Urothelium cell line (cell line): ENCODE measurements at regions not wholly inside any gene's neighbourhood (a gene's known extent, or its start where the extent isn't known, plus 50 kb on each side); places are given as distances from the start of the nearest gene placed in this dataset.

Source experiments
- DNase-seq: peaks from one replicate; pipeline ENCODE4 v3.0.0; 2011; ENCODE audit warnings: low spot score, mixed read lengths
- FAIRE-seq: peaks from 2 replicates; lab custom pipeline; 2011; peaks lifted over from hg19 to GRCh38; lab: Jason Lieb, UNC

- DNase-seq (no peak), FAIRE-seq (no peak)
Measured at GRCh38 chr4:62591756-62592155, 1391.6 kb downstream of the ADGRL3 start.

GRCh38 chr4:62588671-62589070 lies 1388.5 kb downstream of the ADGRL3 start:
- FAIRE-seq (no peak), DNase-seq (no peak)

GRCh38 chr4:62571494-62571893 lies 1371.4 kb downstream of the ADGRL3 start:
- FAIRE-seq (no peak), DNase-seq (no peak)

GRCh38 chr4:62560858-62561257 lies 1360.7 kb downstream of the ADGRL3 start:
- DNase-seq (no peak), FAIRE-seq (no peak)

- DNase-seq (no peak), FAIRE-seq (no peak)
Measured at GRCh38 chr4:62550121-62550520, 1350.0 kb downstream of the ADGRL3 start.

- FAIRE-seq, result no peak
- DNase-seq, result no peak
Measured at GRCh38 chr4:62549601-62550000, 1349.5 kb downstream of the ADGRL3 start.

GRCh38 chr4:62548765-62549164 lies 1348.6 kb downstream of the ADGRL3 start:
- FAIRE-seq, result no peak
- no peak for DNase-seq

GRCh38 chr4:62548108-62548524 lies 1348.0 kb downstream of the ADGRL3 start:
- DNase-seq (no peak), FAIRE-seq (no peak)

GRCh38 chr4:62544428-62544827 lies 1344.3 kb downstream of the ADGRL3 start:
- DNase-seq, result peak; percentile 19
- no peak for FAIRE-seq

GRCh38 chr4:62543002-62543401 lies 1342.9 kb downstream of the ADGRL3 start:
- DNase-seq, result no peak

GRCh38 chr4:62533573-62533972 lies 1333.4 kb downstream of the ADGRL3 start:
- DNase-seq (no peak), FAIRE-seq (no peak)

More at GRCh38 chr4:62543002-62543401, 1342.9 kb downstream of the ADGRL3 start:
- no peak for FAIRE-seq

- no peak for DNase-seq
- FAIRE-seq, result peak; percentile 13
Measured at GRCh38 chr4:62531731-62532130, 1331.6 kb downstream of the ADGRL3 start.

- FAIRE-seq, result no peak
Measured at GRCh38 chr4:62531264-62531663, 1331.1 kb downstream of the ADGRL3 start.

GRCh38 chr4:62528874-62529273 lies 1328.7 kb downstream of the ADGRL3 start:
- no peak for FAIRE-seq
- no peak for DNase-seq

More at GRCh38 chr4:62531264-62531663, 1331.1 kb downstream of the ADGRL3 start:
- DNase-seq, result no peak

GRCh38 chr4:62526671-62527070 lies 1326.5 kb downstream of the ADGRL3 start:
- DNase-seq (no peak), FAIRE-seq (no peak)

- FAIRE-seq, result no peak
- DNase-seq, result no peak
Measured at GRCh38 chr4:62523256-62523655, 1323.1 kb downstream of the ADGRL3 start.

- DNase-seq (no peak), FAIRE-seq (peak; percentile 75)
Measured at GRCh38 chr4:62522273-62522672, 1322.1 kb downstream of the ADGRL3 start.

GRCh38 chr4:62517716-62518115 lies 1317.6 kb downstream of the ADGRL3 start:
- peak; percentile 50 for FAIRE-seq

GRCh38 chr4:62513306-62513705 lies 1313.2 kb downstream of the ADGRL3 start:
- DNase-seq, result no peak
- FAIRE-seq, result no peak

More at GRCh38 chr4:62517716-62518115, 1317.6 kb downstream of the ADGRL3 start:
- DNase-seq, result peak; percentile 27

- FAIRE-seq (no peak), DNase-seq (no peak)
Measured at GRCh38 chr4:62512271-62512670, 1312.1 kb downstream of the ADGRL3 start.

- FAIRE-seq (no peak), DNase-seq (no peak)
Measured at GRCh38 chr4:62510228-62510627, 1310.1 kb downstream of the ADGRL3 start.

GRCh38 chr4:62500296-62500695 lies 1300.2 kb downstream of the ADGRL3 start:
- DNase-seq, result no peak
- no peak for FAIRE-seq

GRCh38 chr4:62495032-62495431 lies 1294.9 kb downstream of the ADGRL3 start:
- FAIRE-seq (no peak), DNase-seq (no peak)
